Testis (tissue), 2 donors: ENCODE measurements at regions not wholly inside any gene's neighbourhood (a gene's known extent, or its start where the extent isn't known, plus 50 kb on each side); places are given as distances from the start of the nearest gene placed in this dataset.

Experiments
- POLR2A ChIP-seq: fragments of 450-650 bp; IDR thresholded peaks from one replicate; pipeline ENCODE4 v1.6.1; 2017; ENCODE audit warnings: antibody characterized with exemption, mild to moderate bottlenecking, moderate library complexity
- TF ChIP-seq, protein P1 (sequence below), 3 experiments: fragments of 450-650 bp in 2 of 3; fragments of 200-600 bp in 1 of 3; sonication (generic) in 1 of 3; IDR thresholded peaks; one replicate each; pipeline ENCODE4 v1.5.1; 2016 to 2019; ENCODE audit warnings: antibody characterized with exemption in 3 of 3, mild to moderate bottlenecking in 2 of 3, moderate library complexity in 1 of 3

GRCh38 chr3:30292192-30292893 is 314.1 kb upstream of the TGFBR2 start:
- TF ChIP-seq, protein P1, sequence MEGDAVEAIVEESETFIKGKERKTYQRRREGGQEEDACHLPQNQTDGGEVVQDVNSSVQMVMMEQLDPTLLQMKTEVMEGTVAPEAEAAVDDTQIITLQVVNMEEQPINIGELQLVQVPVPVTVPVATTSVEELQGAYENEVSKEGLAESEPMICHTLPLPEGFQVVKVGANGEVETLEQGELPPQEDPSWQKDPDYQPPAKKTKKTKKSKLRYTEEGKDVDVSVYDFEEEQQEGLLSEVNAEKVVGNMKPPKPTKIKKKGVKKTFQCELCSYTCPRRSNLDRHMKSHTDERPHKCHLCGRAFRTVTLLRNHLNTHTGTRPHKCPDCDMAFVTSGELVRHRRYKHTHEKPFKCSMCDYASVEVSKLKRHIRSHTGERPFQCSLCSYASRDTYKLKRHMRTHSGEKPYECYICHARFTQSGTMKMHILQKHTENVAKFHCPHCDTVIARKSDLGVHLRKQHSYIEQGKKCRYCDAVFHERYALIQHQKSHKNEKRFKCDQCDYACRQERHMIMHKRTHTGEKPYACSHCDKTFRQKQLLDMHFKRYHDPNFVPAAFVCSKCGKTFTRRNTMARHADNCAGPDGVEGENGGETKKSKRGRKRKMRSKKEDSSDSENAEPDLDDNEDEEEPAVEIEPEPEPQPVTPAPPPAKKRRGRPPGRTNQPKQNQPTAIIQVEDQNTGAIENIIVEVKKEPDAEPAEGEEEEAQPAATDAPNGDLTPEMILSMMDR (IDR thresholded peaks at IDR 0.05), result no peak
- TF ChIP-seq POLR2A, result no peak
